SK-N-SH (cell line): ENCODE measurements at regions not wholly inside any gene's neighbourhood (a gene's known extent, or its start where the extent isn't known, plus 50 kb on each side); places are given as distances from the start of the nearest gene placed in this dataset.

Experiments used
- FOSL2 ChIP-seq: IDR thresholded peaks from 2 replicates; pipeline ENCODE4 v1.4.0; 2012; ENCODE audit warnings: low read depth, mild to moderate bottlenecking, moderate library complexity, borderline replicate concordance
- TF ChIP-seq, protein P1 (sequence below): fragments of 150-350 bp; IDR thresholded peaks from 2 replicates; pipeline ENCODE4 v1.6.1; 2017; ENCODE audit warnings: antibody characterized with exemption, low read length, low read depth, borderline replicate concordance
- TF ChIP-seq, protein P2 (sequence below): fragments of 200-600 bp; sonication (generic); IDR thresholded peaks from 2 replicates; pipeline ENCODE4 v1.6.1; 2017; ENCODE audit warnings: antibody characterized with exemption, mild to moderate bottlenecking, moderate library complexity

DNA sequence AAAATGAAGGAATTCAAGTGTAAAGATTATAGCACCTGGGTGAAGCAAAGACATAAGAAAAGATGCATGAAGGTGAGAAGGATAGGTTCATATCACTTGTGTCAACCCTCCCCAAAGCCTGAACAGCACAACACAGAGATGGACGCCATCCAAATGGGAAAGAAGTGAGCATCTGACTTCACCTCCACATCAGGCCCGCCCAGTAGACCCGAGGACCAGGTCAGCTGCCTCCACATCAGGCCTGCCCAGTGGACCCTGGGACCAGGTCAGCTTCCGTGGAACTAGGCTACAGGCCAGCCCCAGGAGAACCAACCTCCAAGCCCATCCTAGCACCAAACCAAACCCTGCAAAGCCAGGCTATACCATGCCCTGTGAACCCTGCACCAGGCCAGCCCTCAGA is 862.9 kb downstream of the UQCRFS1 start:
- no peak for TF ChIP-seq FOSL2
- TF ChIP-seq, protein P1, sequence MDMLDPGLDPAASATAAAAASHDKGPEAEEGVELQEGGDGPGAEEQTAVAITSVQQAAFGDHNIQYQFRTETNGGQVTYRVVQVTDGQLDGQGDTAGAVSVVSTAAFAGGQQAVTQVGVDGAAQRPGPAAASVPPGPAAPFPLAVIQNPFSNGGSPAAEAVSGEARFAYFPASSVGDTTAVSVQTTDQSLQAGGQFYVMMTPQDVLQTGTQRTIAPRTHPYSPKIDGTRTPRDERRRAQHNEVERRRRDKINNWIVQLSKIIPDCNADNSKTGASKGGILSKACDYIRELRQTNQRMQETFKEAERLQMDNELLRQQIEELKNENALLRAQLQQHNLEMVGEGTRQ = no peak
- TF ChIP-seq, protein P2, sequence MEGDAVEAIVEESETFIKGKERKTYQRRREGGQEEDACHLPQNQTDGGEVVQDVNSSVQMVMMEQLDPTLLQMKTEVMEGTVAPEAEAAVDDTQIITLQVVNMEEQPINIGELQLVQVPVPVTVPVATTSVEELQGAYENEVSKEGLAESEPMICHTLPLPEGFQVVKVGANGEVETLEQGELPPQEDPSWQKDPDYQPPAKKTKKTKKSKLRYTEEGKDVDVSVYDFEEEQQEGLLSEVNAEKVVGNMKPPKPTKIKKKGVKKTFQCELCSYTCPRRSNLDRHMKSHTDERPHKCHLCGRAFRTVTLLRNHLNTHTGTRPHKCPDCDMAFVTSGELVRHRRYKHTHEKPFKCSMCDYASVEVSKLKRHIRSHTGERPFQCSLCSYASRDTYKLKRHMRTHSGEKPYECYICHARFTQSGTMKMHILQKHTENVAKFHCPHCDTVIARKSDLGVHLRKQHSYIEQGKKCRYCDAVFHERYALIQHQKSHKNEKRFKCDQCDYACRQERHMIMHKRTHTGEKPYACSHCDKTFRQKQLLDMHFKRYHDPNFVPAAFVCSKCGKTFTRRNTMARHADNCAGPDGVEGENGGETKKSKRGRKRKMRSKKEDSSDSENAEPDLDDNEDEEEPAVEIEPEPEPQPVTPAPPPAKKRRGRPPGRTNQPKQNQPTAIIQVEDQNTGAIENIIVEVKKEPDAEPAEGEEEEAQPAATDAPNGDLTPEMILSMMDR = no peak
